Glomerular visceral epithelial cell (primary cell): ENCODE measurements at regions not wholly inside any gene's neighbourhood (a gene's known extent, or its start where the extent isn't known, plus 50 kb on each side); places are given as distances from the start of the nearest gene placed in this dataset.
"Not testable (repeated sequence)": the region's sequence is repeated elsewhere in the genome, so short reads cannot be mapped to it uniquely, and the experiment has no call there.

ENCODE experiments used
- DNase-seq: peaks from one replicate; pipeline ENCODE4 v3.0.0-alpha.2; 2016; ENCODE audit errors: extremely low spot score

GRCh38 chr10:78096486-78096885 lies 62.8 kb downstream of the RPS24 start:
- DNase-seq, result not testable (repeated sequence)

GRCh38 chr10:78102593-78102992 lies 68.9 kb downstream of the RPS24 start:
- DNase-seq, result not testable (repeated sequence)

GRCh38 chr10:78109210-78109609 lies 75.5 kb downstream of the RPS24 start:
- DNase-seq, result no peak

- DNase-seq, result no peak
These were observed 81.6 kb downstream of the RPS24 start for GRCh38 chr10:78115135-78115853.

GRCh38 chr10:78116361-78116760 lies 82.7 kb downstream of the RPS24 start:
- DNase-seq, result no peak

- no peak for DNase-seq
These were observed 84.9 kb downstream of the RPS24 start for GRCh38 chr10:78118591-78118990.

- DNase-seq, result no peak
These were observed 88.1 kb downstream of the RPS24 start for GRCh38 chr10:78121801-78122200.

- DNase-seq, result no peak
These were observed 90.5 kb downstream of the RPS24 start for GRCh38 chr10:78124167-78124566.

- DNase-seq, result no peak
These were observed 95.5 kb downstream of the RPS24 start for GRCh38 chr10:78129211-78129610.

- DNase-seq, result no peak
These were observed 97.5 kb downstream of the RPS24 start for GRCh38 chr10:78130966-78131710.

- no peak for DNase-seq
These were observed 101.2 kb downstream of the RPS24 start for GRCh38 chr10:78134773-78135306.

- no peak for DNase-seq
These were observed 103.5 kb downstream of the RPS24 start for GRCh38 chr10:78137147-78137546.

GRCh38 chr10:78139341-78139740 lies 105.7 kb downstream of the RPS24 start:
- no peak for DNase-seq

GRCh38 chr10:78140066-78140630 lies 106.5 kb downstream of the RPS24 start:
- no peak for DNase-seq

GRCh38 chr10:78143576-78143975 lies 109.9 kb downstream of the RPS24 start:
- no peak for DNase-seq

- no peak for DNase-seq
These were observed 112.5 kb downstream of the RPS24 start for GRCh38 chr10:78146200-78146599.

- no peak for DNase-seq
These were observed 113.5 kb downstream of the RPS24 start for GRCh38 chr10:78147202-78147601.

GRCh38 chr10:78148216-78148960 lies 114.7 kb downstream of the RPS24 start:
- no peak for DNase-seq

- DNase-seq, result peak; percentile 47
These were observed 115.4 kb downstream of the RPS24 start for GRCh38 chr10:78148961-78149612.

- DNase-seq, result no peak
These were observed 117.1 kb downstream of the RPS24 start for GRCh38 chr10:78150756-78151155.

GRCh38 chr10:78155722-78156121 lies 122.1 kb downstream of the RPS24 start:
- no peak for DNase-seq
